GM18499 (cell line): ENCODE measurements at regions not wholly inside any gene's neighbourhood (a gene's known extent, or its start where the extent isn't known, plus 50 kb on each side); places are given as distances from the start of the nearest gene placed in this dataset.

ENCODE experiments used
- ATAC-seq: cut with Tn5 transposase; IDR thresholded peaks from one replicate; pipeline ENCODE4 v1.9.1; 2021; ENCODE audit warnings: moderate number of reproducible peaks; ENCODE audit not compliant: insufficient read depth, unreplicated experiment

DNA sequence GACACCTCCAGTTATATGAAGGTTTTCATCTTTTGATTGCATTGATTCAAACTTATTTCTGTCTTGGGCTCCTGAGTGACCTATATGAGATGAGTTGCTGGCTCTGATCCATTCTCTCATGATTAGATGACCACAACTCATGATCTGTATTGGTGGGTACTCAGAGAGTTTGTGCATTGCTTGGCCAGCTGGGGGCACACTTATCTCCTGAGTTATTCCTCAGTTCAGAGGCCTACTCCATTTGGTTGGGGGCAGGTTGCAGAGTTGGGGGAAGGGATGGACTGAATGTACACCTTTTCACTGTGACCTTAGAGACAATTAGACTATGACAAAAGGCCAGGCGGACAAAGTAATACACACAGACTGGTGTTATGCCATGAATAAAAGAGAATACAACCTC lies 166.2 kb upstream of the SEMA6D start:
- no peak for ATAC-seq

DNA sequence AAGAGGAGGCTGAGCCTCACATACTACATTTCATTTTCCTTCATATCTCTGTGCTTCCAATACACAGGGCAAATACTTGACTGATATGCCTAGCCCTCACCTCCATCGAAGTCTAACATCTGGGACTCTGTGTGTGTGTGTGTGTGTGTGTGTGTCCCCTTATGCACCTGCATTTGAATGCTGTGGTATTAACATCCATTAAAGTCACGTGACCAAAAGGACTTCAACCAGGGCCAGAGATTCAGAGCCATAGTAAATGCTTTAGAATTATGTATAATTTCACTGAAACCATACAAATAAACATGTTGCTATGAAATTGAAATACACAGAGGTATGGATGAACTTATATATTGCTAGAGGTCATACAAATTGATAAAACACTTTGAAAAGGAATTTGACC lies 165.8 kb upstream of the SEMA6D start:
- no peak for ATAC-seq

DNA sequence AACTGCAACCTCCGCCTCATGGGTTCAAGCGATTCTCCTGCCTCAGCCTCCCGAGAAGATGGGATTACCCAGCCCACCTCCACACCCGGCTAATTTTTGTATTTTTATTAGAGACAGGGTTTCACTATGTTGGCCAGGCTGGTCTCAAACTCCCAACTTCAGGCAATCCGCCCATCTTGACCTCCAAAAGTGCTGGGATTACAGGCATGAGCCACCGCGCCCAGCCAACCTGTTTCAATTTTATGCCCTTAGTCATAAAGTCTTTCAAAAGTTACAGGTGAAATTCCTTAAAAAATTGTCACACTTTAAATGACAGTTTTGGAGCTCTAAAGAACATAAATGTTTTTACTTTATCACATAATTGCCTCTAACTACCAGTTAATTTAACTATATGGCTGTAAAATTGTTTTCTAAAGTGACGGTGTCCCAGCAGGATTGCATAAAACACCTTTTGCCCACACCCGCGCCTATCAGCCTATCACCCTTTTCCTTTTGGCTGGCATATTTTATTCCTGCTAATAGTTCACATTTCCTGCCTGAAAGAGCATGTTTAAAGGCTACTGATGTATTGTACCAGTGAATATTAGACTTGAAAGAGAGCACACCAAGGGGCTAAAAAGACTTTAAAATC lies 164.2 kb upstream of the SEMA6D start:
- no peak for ATAC-seq

DNA sequence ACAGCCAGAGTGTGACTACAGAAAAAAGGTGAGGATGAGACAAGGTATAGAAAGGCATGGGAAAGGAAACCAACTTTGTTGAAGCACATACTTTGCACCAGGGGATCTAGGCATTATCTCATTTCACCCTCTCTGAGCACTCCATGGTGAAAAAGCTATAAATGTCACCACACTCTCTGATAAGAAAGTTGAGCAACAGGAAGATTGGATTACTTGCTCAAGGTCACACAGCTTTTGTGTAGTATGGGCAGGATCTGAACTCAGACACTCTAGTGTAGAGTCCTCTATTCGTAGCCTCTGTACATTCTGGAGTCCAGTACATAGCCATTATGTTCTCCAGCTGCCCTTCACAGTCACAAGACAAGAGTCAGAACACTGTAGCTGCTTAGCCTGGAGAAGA lies 163.4 kb upstream of the SEMA6D start:
- no peak for ATAC-seq

DNA sequence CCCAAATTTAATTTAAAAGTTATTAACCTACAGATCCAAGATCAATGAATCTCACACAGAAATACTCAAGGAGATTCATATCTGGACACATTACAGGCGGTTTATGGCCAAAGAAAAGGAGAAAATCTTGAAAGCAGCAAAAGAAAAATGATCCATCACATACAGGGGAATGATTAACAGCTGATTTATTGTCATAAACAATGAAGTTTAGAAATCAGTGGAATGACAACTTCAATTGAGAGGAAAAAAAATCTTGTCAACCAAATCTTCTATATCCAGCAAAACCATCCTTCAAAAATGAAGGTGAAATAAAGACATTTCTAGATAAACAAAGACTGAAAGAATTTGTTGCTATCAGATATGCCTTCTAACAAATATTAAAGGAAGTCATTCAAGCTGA lies 156.2 kb upstream of the SEMA6D start:
- ATAC-seq = no peak

DNA sequence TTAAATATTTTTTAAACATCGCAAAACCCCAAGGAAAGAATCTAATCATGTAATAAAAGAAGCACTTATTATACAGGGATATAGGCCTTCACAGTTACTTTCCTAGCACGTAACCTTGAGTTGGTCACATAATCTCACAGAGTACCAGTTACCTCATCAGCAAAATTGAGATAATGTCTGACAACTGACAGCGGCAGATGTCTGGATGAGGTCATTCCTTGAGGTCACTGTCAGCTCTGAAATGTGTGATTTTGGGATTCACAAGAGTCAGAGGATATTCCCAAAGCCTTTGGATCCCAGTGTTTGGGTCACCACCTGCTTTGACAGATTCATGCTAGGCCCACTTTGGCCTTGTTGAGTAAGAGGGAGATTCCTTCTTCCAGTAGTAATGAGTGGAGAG lies 151.4 kb upstream of the SEMA6D start:
- no peak for ATAC-seq

DNA sequence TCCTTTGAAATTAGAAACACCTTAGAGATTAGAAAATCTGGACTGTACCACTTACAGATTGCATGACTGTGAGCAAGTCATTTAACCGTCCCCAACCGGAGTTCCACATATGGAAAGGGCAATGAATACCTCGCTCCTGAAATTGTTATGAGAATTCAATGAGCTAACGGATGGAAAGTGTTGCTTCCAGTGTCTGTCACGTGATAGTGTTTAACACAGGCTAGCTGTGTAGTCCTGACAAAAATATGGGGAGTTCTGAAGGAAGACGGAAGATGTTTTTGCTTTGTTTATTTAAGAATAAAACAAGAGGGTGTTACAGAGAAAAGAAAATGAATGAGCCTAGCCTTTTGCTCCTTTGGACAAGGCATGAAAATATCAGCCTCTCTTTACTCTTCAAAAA lies 150.7 kb upstream of the SEMA6D start:
- no peak for ATAC-seq

DNA sequence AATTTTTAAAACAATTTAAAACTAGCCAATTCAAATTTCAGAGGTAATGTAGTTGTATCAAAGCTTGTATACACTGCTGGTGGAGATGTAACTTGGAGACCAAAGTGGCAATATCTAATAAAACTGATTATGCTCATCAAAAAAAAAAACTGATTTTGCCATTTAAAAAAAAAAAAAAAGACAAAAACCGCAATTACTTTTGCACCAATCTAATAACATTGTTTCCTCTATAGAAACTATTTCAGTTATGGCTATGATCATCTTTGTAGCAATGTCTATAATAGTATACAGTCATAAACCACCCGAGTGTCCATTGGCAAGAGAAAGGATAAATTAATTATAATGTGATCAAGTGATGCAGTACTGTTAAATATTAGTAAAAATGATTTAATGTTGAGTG lies 149.3 kb upstream of the SEMA6D start:
- ATAC-seq = no peak

DNA sequence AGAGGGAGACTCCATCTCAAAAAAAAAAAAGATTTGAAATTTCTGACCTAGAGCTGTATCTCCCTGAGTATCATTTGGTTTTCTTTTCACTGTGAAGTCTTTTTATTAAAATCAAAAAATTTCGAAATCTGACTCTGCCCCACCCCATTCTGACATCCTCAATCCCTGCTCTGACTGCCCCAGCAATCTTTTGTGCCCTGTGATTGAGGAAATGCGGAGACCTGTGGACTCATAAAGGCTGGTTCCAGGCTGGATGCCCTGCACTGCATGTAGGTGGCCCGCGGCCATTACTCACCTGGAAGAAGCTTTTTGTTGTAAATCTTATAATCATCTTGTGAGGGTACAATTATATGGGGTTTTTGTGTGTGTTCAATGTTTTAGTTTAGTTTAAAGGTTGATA lies 147.3 kb upstream of the SEMA6D start:
- no peak for ATAC-seq

DNA sequence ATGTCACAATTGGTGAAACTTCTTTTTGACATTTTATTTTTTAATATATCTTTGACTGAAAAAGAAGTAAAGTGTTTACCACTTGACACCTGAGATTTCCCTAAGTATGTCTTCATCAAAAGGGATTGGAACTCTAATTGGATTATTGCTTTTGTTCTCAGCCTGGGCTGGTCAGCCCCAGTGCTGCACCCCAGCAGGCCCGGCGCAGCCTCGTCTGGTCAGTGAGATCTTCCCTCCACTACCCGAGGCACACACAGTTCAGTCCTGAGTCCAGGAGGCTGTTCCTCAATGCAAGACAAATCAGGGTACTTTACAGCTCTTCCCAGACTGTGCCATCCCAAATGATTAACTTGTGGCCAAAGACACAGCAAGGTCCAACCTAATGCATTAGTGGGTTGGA lies 146.9 kb upstream of the SEMA6D start:
- ATAC-seq = no peak

DNA sequence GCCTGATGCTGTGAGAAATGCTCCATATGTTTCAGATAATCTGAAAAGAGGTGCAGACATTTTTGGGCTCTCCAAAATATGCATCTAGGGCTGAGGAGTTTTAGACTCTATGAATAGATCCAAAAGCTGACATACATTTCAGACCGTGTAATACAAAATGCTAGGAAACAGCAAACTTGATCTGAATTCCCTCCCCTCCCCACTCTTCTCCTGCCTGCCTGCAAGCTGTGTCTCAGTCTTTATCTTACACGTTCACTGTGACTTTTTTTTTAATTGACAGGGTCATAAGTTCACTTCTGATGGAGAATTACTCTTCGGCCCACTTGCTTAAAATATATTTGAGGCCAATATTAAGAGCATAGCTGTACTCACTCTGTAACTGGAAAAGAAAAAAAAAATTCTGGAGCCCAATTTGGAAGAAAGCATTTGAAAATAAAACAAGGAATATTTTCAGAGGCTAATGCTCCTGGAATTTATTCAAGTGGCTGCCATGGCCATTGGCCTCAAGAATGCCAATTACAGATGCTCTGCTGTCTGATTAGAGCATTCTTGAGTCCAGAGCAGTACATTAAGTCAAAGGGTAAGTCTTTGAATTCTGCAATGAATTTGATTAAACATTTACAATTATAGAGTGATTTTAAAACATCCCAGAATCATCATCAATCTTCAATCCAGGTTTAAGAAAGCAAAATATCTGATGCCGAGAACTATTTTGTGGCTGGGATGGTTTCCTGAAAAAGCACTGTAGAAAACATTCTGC lies 146.2 kb upstream of the SEMA6D start:
- no peak for ATAC-seq

DNA sequence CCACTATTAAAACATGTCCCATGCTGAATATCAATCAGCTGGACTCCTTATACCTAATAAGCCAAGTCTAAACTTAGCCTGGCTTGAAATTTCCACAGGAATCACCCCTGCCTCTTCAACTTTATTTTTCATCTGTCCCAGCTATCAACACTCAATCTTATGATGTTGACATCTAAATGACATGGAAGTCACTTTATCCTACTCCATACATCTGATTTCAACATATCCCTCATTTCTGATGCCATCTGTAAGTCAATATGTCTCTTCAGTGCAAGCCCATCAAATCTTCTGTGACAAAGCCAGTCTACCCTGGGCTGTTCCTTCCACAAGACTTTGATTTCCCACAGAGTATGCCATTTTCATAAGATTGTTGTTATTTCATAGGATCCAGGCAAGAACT lies 143.6 kb upstream of the SEMA6D start:
- no peak for ATAC-seq

DNA sequence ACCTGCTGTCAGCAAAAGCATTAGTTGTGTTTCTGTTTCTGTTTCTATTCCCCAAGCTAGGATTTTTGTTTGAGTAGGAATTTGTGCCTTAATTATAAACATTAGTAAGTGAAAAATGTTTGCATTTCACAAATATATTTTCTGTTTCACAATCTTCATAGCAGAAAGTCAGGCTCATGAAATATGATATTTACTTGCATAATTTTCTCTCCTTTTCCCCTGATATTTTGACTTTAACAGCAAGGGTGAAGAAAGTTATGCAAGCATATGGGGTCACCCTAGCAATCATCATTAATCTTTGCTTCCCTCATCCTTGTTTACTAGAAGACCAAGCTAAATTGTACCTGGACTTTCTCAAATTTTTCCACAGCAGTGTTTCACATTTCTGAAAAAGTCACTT lies 140.3 kb upstream of the SEMA6D start:
- no peak for ATAC-seq

DNA sequence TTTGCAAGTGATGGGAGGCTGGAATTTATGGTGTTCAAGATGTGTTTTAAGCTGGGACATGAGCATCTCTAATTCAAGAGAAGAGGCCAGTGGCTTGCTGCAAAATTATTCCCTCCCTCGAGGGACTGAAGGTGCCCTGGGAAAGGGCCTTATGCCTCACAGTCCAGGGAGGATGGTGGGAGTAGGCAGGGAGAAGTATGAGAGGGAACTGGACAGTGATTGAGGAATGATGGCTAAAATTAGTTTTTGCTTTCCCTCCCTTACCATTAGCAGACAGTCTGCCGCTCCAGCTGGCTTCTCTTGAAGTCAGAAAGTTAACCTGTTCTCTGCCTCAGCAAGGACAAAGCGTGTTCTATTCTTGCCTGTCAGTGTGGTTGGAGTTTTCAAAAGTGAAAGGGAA lies 139.8 kb upstream of the SEMA6D start:
- ATAC-seq = no peak

DNA sequence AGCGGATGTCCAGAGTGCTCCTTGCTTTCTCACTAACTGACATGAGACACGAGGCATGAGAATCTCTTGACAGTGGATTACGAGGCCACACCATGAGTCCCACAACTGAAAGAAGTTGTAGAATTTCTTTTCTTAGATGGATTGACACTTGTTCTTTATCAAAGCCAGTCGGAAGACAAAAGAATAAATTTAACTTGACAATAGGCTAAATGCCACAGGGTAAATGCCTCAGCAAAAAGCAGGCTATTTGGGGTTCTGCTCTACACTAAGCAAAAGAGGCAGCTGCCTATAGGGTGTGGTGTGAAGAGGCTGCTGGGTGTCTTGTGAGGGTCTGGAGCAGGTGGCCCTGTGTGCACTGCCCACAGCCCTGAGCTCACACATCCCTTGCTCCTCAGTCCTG lies 135.1 kb upstream of the SEMA6D start:
- no peak for ATAC-seq

DNA sequence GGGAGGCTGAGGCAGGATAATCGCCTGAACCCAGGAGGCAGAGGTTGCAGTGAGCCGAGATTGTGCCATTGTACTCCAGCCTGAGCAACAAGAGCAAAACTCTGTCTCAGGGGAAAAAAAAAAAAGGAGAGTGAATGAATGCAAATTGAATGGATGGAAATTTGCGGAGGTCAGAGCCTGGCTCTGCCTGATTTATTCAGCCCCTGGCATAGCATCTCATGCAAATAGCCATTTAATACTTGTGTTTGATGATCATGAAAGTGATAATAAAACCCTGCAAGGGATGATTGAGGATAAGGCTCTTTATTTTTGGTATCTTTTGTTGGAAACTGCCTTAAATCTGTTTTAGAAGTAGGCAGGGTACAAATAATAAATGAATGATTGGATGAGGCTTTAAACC lies 133.0 kb upstream of the SEMA6D start:
- ATAC-seq = no peak

DNA sequence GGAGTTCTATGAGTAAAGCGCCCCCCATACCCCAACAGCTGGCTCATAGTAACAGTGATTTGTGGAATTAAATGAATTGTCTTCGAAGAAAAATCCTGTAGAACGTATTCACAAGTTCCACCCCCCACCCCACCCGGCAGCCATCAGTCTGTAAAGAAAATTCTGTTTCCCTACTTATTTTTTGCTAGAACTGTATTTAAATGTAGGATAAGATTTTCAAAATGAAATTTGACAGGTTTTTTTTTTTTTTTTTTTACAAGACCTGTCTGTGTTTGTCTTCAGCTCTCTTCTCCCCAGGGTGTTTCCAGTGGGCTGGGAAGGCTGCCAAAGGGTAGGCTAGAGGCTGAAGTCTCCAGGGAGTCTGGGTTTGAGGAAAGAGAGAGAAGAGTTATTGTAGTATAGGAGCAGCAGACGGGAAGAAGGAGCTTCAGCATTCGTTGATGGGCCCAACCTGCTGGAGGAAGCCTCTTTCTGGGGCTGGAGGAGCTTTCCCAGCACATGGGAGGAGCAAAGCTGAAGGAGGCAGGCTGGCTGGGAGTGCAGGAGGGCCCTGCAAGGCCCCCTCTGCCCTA lies 130.6 kb upstream of the SEMA6D start:
- no peak for ATAC-seq

DNA sequence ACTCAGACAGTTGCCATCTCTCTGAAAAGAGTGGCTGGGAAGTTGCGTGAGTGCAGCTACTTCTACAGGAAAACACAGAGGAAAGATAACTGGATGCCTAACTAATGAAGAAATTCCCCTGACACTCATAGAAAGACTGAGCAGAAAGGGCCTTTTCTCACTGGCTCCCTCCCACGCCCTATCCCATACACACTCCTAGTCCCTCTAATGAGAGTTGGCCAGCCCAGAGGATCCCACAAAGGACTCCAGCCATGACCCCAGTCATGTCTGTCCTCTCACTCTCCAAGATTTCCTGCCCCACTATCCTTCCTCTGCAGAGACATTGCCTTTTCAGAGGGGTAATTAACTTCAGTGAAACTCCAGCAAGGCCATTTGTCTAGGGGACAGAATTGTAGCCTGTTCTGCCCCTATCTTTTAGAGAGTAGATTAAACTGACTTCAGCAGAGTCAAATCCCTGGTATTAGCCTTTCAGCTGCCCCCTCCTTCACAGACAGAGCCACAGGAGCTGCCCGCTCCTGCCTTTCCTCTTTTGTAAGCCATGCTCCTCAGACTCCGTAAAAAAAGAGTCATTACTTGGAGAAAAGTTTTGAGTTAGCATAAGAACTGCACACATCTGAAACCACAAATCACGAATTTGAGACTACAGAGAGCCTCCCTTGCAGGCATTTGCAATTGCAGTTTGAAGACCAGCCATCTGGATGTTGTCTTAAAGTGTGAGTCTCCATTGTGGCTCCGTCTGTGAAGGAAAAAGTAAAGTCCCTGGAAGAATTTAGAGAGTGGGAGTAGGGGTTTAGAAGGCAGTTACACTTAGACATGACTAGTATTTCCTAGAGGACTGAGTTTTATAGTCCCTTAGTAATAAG lies 129.1 kb upstream of the SEMA6D start:
- ATAC-seq = no peak

DNA sequence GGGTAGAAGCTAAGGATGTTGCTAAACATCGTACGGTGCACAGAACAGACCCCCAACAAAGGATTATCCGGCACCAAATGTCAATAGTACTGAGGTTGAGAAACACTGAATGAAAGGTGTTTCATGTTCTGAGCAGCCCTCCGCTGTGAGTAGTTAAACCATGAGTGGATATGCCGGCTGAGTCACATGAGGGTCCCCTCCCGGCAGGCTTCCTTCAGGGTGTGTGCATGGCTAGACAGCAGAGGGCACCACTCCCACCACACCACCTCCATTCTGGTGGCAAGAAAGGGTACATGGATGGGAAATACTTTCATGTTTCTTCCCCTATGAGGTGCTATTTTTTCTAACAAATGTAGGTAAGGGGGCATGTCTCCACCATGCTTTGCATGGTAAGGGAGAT lies 128.3 kb upstream of the SEMA6D start:
- no peak for ATAC-seq

DNA sequence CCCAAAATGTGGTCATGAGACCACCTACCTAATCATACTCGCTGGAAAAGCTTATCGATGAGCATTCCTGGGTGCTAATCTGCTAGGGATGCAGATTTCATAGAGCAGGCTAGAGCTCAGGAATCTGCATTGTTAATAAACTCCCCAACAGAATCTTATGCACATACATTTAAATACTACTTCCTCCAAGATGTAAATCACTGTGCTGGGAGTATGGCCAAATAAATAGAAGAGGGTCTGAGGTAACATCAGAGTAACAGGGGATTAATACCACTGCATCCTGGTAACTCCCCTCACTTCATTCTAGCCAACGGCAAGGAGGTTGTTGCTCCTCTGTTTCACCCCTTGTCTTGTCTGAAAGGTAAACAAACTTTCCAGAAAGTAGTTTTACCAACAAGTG lies 118.3 kb upstream of the SEMA6D start:
- ATAC-seq = no peak

DNA sequence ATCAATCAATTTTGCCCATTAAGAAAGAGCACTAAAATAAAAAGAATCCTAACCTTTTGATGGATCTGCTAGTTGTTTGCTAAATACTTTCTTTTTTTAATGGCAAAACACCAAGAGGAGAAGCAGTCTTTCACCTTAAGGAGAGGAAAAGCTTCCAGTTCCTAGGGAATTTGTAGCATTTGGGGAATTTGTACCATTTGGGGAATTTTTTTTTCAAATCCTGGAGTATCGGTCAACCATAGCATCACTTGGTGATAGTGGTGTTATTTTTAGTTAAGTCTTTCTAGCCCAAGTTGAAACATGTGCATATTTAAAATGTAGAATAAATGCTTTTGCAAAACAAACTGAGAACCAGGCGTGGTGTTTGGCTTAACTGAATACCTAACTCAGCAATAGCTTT lies 117.5 kb upstream of the SEMA6D start:
- no peak for ATAC-seq
